ENCODE measurements at regions not wholly inside any gene's neighbourhood (a gene's known extent, or its start where the extent isn't known, plus 50 kb on each side); places are given as distances from the start of the nearest gene placed in this dataset.
"Not testable (repeated sequence)": the region's sequence is repeated elsewhere in the genome, so short reads cannot be mapped to it uniquely, and the experiment has no call there.

DNA sequence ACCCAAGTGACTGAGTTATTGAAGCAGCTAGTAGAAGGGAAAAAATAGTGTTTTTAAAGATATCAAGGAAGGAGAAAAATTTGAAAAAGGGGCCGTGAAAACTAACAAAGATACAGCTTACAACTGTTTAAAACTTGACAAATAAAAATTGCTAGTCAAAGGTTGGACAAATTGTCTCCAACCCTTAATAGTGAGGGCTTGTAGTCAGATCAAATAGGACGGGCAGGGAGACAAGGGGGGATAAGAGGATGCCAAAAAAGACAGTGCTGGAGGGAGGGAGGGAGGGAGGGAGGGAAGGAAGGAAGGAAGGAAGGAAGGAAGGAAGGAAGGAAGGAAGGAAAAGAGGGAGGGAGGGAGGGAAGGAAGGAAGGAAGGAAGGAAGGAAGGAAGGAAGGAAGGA, 1825.8 kb upstream of the MIR17HG start:
- TF ChIP-seq MYBL2 (CRISPR knock-in tag; IDR thresholded peaks at IDR 0.05); CREM (CRISPR knock-in tag; IDR thresholded peaks at IDR 0.05); TCF7 (CRISPR knock-in tag; IDR thresholded peaks at IDR 0.05; ENCODE audit: low read depth); TP53 (CRISPR knock-in tag; IDR thresholded peaks at IDR 0.05); ESRRA (CRISPR knock-in tag; IDR thresholded peaks at IDR 0.05; ENCODE audit: borderline replicate concordance); NFYB (CRISPR knock-in tag; conservative IDR thresholded peaks at IDR 0.05; ENCODE audit: low read depth): not testable (repeated sequence)
- TF ChIP-seq, protein P1, sequence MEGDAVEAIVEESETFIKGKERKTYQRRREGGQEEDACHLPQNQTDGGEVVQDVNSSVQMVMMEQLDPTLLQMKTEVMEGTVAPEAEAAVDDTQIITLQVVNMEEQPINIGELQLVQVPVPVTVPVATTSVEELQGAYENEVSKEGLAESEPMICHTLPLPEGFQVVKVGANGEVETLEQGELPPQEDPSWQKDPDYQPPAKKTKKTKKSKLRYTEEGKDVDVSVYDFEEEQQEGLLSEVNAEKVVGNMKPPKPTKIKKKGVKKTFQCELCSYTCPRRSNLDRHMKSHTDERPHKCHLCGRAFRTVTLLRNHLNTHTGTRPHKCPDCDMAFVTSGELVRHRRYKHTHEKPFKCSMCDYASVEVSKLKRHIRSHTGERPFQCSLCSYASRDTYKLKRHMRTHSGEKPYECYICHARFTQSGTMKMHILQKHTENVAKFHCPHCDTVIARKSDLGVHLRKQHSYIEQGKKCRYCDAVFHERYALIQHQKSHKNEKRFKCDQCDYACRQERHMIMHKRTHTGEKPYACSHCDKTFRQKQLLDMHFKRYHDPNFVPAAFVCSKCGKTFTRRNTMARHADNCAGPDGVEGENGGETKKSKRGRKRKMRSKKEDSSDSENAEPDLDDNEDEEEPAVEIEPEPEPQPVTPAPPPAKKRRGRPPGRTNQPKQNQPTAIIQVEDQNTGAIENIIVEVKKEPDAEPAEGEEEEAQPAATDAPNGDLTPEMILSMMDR (IDR thresholded peaks at IDR 0.05): not testable (repeated sequence)
- TF ChIP-seq, protein P2, sequence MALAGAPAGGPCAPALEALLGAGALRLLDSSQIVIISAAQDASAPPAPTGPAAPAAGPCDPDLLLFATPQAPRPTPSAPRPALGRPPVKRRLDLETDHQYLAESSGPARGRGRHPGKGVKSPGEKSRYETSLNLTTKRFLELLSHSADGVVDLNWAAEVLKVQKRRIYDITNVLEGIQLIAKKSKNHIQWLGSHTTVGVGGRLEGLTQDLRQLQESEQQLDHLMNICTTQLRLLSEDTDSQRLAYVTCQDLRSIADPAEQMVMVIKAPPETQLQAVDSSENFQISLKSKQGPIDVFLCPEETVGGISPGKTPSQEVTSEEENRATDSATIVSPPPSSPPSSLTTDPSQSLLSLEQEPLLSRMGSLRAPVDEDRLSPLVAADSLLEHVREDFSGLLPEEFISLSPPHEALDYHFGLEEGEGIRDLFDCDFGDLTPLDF (CRISPR knock-in tag; IDR thresholded peaks at IDR 0.05): not testable (repeated sequence)
- TF ChIP-seq, protein P3, sequence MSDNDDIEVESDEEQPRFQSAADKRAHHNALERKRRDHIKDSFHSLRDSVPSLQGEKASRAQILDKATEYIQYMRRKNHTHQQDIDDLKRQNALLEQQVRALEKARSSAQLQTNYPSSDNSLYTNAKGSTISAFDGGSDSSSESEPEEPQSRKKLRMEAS (CRISPR knock-in tag; IDR thresholded peaks at IDR 0.05): not testable (repeated sequence)
